HG03103 (cell line): ENCODE measurements at regions not wholly inside any gene's neighbourhood (a gene's known extent, or its start where the extent isn't known, plus 50 kb on each side); places are given as distances from the start of the nearest gene placed in this dataset.
"Not testable (repeated sequence)": the region's sequence is repeated elsewhere in the genome, so short reads cannot be mapped to it uniquely, and the experiment has no call there.

Source experiments
- ATAC-seq: cut with Tn5 transposase; IDR thresholded peaks from one replicate; pipeline ENCODE4 v1.9.1; 2021; ENCODE audit warnings: low read depth; ENCODE audit not compliant: unreplicated experiment

- no peak for ATAC-seq
Observed at GRCh38 chr20:26218301-26218700, 521.6 kb upstream of the ZNF337 start.

GRCh38 chr20:26216025-26216424, 519.4 kb upstream of the ZNF337 start:
- no peak for ATAC-seq

- ATAC-seq, result no peak
Observed at GRCh38 chr20:26214991-26215390, 518.3 kb upstream of the ZNF337 start.

- no peak for ATAC-seq
Observed at GRCh38 chr20:26209171-26209941, 512.7 kb upstream of the ZNF337 start.

- no peak for ATAC-seq
Observed at GRCh38 chr20:26208296-26209091, 511.8 kb upstream of the ZNF337 start.

GRCh38 chr20:26207967-26208295, 511.3 kb upstream of the ZNF337 start:
- not testable (repeated sequence) for ATAC-seq

- no peak for ATAC-seq
Observed at GRCh38 chr20:26207237-26207966, 510.7 kb upstream of the ZNF337 start.

- ATAC-seq, result no peak
Observed at GRCh38 chr20:26205350-26205749, 508.7 kb upstream of the ZNF337 start.

GRCh38 chr20:26201026-26201425, 504.4 kb upstream of the ZNF337 start:
- ATAC-seq, result not testable (repeated sequence)

GRCh38 chr20:26187329-26187728, 490.7 kb upstream of the ZNF337 start:
- not testable (repeated sequence) for ATAC-seq

GRCh38 chr20:26183720-26184119, 487.1 kb upstream of the ZNF337 start:
- not testable (repeated sequence) for ATAC-seq

- not testable (repeated sequence) for ATAC-seq
Observed at GRCh38 chr20:26181364-26181763, 484.7 kb upstream of the ZNF337 start.

GRCh38 chr20:26171875-26172274, 475.2 kb upstream of the ZNF337 start:
- not testable (repeated sequence) for ATAC-seq

GRCh38 chr20:26169506-26169905, 472.9 kb upstream of the ZNF337 start:
- no peak for ATAC-seq

GRCh38 chr20:26167499-26167898, 470.8 kb upstream of the ZNF337 start:
- no peak for ATAC-seq

GRCh38 chr20:26163890-26164289, 467.2 kb upstream of the ZNF337 start:
- no peak for ATAC-seq

GRCh38 chr20:26163151-26163550, 466.5 kb upstream of the ZNF337 start:
- not testable (repeated sequence) for ATAC-seq

GRCh38 chr20:26161741-26162140, 465.1 kb upstream of the ZNF337 start:
- not testable (repeated sequence) for ATAC-seq

GRCh38 chr20:26160916-26161315, 464.3 kb upstream of the ZNF337 start:
- ATAC-seq, result not testable (repeated sequence)

- ATAC-seq, result no peak
Observed at GRCh38 chr20:26154224-26154623, 457.6 kb upstream of the ZNF337 start.
